B cell (primary cell): ENCODE measurements at regions not wholly inside any gene's neighbourhood (a gene's known extent, or its start where the extent isn't known, plus 50 kb on each side); places are given as distances from the start of the nearest gene placed in this dataset.

Experiments
- ATAC-seq: fragments of 200-7000 bp; cut with Tn5 transposase; one replicate; pipeline ENCODE4 v1.10.0; 2021; ENCODE audit warnings: low read depth, mild to moderate bottlenecking, moderate number of reproducible peaks, moderate library complexity
- CTCF ChIA-PET: fragments of 350-600 bp; sonication (Branson Sonifier 250); formaldehyde crosslinking; loops from one replicate; lab custom pipeline; 2021; ENCODE audit warnings: antibody characterized with exemption, inconsistent platforms; lab: Charles Lee
- POLR2A ChIA-PET: fragments of 350-600 bp; sonication (Branson Sonifier 250); formaldehyde crosslinking; loops from one replicate; lab custom pipeline; 2021; ENCODE audit warnings: antibody characterized with exemption; lab: Charles Lee
- DNase-seq: peaks from one replicate; pipeline ENCODE4 v3.0.0; 2013
- H2AFZ ChIP-seq: 2 replicates; pipeline ENCODE4 v1.6.1; 2012; ENCODE audit warnings: mild to moderate bottlenecking, low read depth, low read length; ENCODE audit not compliant: insufficient read depth, poor library complexity, severe bottlenecking
- H3K27ac ChIP-seq, 2 donors: 1 replicate in 1 of 2; 2 replicates in 1 of 2; pipeline ENCODE4 v1.5.1; 2012 to 2013; ENCODE audit warnings: low read length in 2 of 2, mild to moderate bottlenecking in 2 of 2, moderate library complexity in 1 of 2
- H3K27me3 ChIP-seq, 4 experiments: fragments of 200-600 bp in 1 of 4; sonication (generic) in 1 of 4; replicated peaks in 1 of 4; 1 replicate in 2 of 4; 2 replicates in 2 of 4; pipeline versions ENCODE4 v1.6.1 to v1.7.0; 2013 to 2016; ENCODE audit warnings: low read length in 3 of 4, mild to moderate bottlenecking in 2 of 4, mixed read lengths in 1 of 4, moderate library complexity in 1 of 4; ENCODE audit not compliant: insufficient read depth in 4 of 4, control insufficient read depth in 3 of 4; ENCODE audit errors: control extremely low read depth in 1 of 4
- H3K36me3 ChIP-seq, 2 experiments: replicated peaks in 1 of 2; 1 replicate in 1 of 2; 2 replicates in 1 of 2; pipeline versions ENCODE4 v1.6.1 to v1.7.1; 2013; ENCODE audit warnings: low read length in 1 of 2; ENCODE audit not compliant: insufficient read depth in 2 of 2, control insufficient read depth in 1 of 2; ENCODE audit errors: control extremely low read depth in 1 of 2, extremely low read depth in 1 of 2
- H3K4me1 ChIP-seq, 2 donors: fragments of 200-600 bp in 1 of 2; sonication (generic) in 1 of 2; 1 replicate in 1 of 2; 2 replicates in 1 of 2; pipeline versions ENCODE4 v1.5.1 to v1.6.1; 2013 to 2017; ENCODE audit warnings: low read length in 2 of 2; ENCODE audit not compliant: control insufficient read depth in 2 of 2, insufficient read depth in 2 of 2
- H3K4me2 ChIP-seq: replicated peaks from 2 replicates; pipeline ENCODE3; 2012; ENCODE audit warnings: mild to moderate bottlenecking, low read depth, low read length; ENCODE audit not compliant: poor library complexity, severe bottlenecking
- H3K4me3 ChIP-seq, 5 experiments: fragments of 200-600 bp in 1 of 5; sonication (generic) in 1 of 5; 1 replicate in 3 of 5; 2 replicates in 2 of 5; pipeline versions ENCODE4 v1.5.1 to v1.7.0; 2011 to 2016; ENCODE audit warnings: low read length in 4 of 5, mild to moderate bottlenecking in 4 of 5, low read depth in 2 of 5, control low read depth in 1 of 5, moderate library complexity in 1 of 5; ENCODE audit not compliant: insufficient read depth in 1 of 5; ENCODE audit errors: control extremely low read depth in 1 of 5, extremely low read depth in 1 of 5
- H3K79me2 ChIP-seq: fragments of 200-600 bp; sonication (generic); one replicate; pipeline ENCODE4 v1.6.0; 2016; ENCODE audit warnings: low read length; ENCODE audit not compliant: control insufficient read depth, insufficient read depth
- H3K9ac ChIP-seq: fragments of 200-600 bp; sonication (generic); 2 replicates; pipeline ENCODE4 v1.6.1; 2017; ENCODE audit warnings: mild to moderate bottlenecking, low read length, moderate library complexity
- H3K9me3 ChIP-seq, 3 donors: one replicate each; pipeline versions ENCODE4 v1.6.1 to v1.7.1; 2013; ENCODE audit warnings: low read length in 2 of 3; ENCODE audit not compliant: control insufficient read depth in 2 of 3, insufficient read depth in 1 of 3; ENCODE audit errors: control extremely low read depth in 1 of 3
- H4K20me1 ChIP-seq: 2 replicates; pipeline ENCODE4 v1.6.0; 2012; ENCODE audit warnings: mild to moderate bottlenecking, low read length; ENCODE audit not compliant: insufficient read depth, control insufficient read depth, poor library complexity, severe bottlenecking
- H3K27ac Mint-ChIP-seq: one replicate; pipeline ENCODE4 v1.8.0; 2021; ENCODE audit warnings: mixed read lengths
- H3K27me3 Mint-ChIP-seq: one replicate; pipeline ENCODE4 v1.8.0; 2021; ENCODE audit warnings: mixed read lengths
- H3K4me1 Mint-ChIP-seq: one replicate; pipeline ENCODE4 v1.8.0; 2021; ENCODE audit warnings: mixed read lengths
- H3K4me3 Mint-ChIP-seq: one replicate; pipeline ENCODE4 v1.8.0; 2021; ENCODE audit warnings: mixed read lengths
- H3K9me3 Mint-ChIP-seq: one replicate; pipeline ENCODE4 v1.8.0; 2022; ENCODE audit warnings: mixed read lengths; ENCODE audit not compliant: insufficient read depth
- EZH2 ChIP-seq: IDR thresholded peaks from 2 replicates; pipeline ENCODE4 v1.6.1; 2012; ENCODE audit warnings: borderline replicate concordance, low read depth, mild to moderate bottlenecking, moderate library complexity, low read length; ENCODE audit not compliant: insufficient read depth, poor library complexity, severe bottlenecking
- WGBS: methylation state at CpG from one replicate; pipeline ENCODE4 v1.1.5; 2013; ENCODE audit warnings: missing lambda C conversion rate; ENCODE audit not compliant: insufficient coverage; 5-methylcytosine and 5-hydroxymethylcytosine counted together
- intact Hi-C: fragments of 100-400 bp; cut with micrococcal nuclease; formaldehyde crosslinking; loops from one replicate; pipeline ENCODE4 v1.10.0; 2022
- TF ChIP-seq, protein P1 (sequence below): fragments of 200-600 bp; IDR thresholded peaks from one replicate; pipeline ENCODE4 v1.8.0; 2022; ENCODE audit warnings: antibody characterized with exemption, mild to moderate bottlenecking

DNA sequence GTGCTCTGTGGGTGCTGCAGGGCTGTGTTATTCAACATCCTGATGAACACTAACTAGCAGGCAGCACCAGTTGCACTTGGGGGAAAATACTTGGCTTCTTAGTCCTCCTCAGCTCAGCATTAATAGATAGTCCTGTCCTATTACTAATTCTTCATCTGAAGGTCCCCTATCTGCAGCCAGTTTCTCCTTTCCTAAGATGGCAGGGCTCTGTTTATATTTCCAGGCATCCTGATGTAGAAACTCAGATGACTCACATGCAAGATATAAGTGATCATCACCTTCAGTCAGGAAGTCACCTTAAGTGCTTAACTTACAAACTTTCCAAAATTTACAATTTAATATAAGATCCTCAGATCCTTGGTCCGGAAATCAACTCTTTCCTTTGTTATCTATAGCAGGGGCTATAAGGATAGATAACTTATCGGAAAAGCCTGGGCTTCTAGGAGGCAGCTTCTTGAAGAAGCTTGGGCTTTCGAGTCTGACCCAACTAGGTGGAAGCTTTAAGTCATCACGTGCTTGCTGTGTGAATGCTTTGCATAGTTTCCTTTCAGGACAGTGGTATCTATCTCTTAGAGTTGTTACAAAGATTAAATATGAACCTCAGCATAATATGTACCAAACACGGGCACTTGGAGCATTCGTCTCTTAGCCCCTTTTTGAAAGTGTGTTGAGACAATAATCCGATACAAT is 181.0 kb upstream of the GRIP1 start:
- ATAC-seq (no peak), DNase-seq (no peak)
- Histone ChIP-seq H3K79me2 (no peaks in the 10 kb centered on the region), H3K4me1 (no peaks in the 10 kb centered on the region), H3K36me3 (no peaks in the 10 kb centered on the region), H4K20me1 (no peaks in the 10 kb centered on the region), H3K9ac (no peak overlapping the region), H3K27me3 (peaks cover 0 to 3% (median 0%) of the 10 kb centered on the region in 4 experiments), H3K27ac (no peak overlapping the region), H3K9me3 (no peaks in the 10 kb centered on the region), H2AFZ (no peak overlapping the region), H3K4me2 (no peak overlapping the region), H3K4me3 (no peak overlapping the region)
- TF ChIP-seq, protein P1, sequence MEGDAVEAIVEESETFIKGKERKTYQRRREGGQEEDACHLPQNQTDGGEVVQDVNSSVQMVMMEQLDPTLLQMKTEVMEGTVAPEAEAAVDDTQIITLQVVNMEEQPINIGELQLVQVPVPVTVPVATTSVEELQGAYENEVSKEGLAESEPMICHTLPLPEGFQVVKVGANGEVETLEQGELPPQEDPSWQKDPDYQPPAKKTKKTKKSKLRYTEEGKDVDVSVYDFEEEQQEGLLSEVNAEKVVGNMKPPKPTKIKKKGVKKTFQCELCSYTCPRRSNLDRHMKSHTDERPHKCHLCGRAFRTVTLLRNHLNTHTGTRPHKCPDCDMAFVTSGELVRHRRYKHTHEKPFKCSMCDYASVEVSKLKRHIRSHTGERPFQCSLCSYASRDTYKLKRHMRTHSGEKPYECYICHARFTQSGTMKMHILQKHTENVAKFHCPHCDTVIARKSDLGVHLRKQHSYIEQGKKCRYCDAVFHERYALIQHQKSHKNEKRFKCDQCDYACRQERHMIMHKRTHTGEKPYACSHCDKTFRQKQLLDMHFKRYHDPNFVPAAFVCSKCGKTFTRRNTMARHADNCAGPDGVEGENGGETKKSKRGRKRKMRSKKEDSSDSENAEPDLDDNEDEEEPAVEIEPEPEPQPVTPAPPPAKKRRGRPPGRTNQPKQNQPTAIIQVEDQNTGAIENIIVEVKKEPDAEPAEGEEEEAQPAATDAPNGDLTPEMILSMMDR, result no peak
- no peak for TF ChIP-seq EZH2
- Mint-ChIP-seq H3K9me3 (no peaks in the 10 kb centered on the region), H3K4me1 (no peaks in the 10 kb centered on the region), H3K27ac (no peak overlapping the region), H3K27me3 (peaks cover 10% of the 10 kb centered on the region), H3K4me3 (no peak overlapping the region)
- intact Hi-C loops, result no loop called here
- 90% methylated on average over 2 of the region's 7 CpGs for WGBS
- CTCF ChIA-PET, result interaction anchor here (0.6 to 1.8 kb wide), 6 partner anchors 166 to 1969 kb away, joined by 3 to 9 read pairs (median 4); no protein-coding TSS in a partner anchor
- POLR2A ChIA-PET, result no interaction called here
